ENCODE measurements at regions not wholly inside any gene's neighbourhood (a gene's known extent, or its start where the extent isn't known, plus 50 kb on each side); places are given as distances from the start of the nearest gene placed in this dataset.

DNA sequence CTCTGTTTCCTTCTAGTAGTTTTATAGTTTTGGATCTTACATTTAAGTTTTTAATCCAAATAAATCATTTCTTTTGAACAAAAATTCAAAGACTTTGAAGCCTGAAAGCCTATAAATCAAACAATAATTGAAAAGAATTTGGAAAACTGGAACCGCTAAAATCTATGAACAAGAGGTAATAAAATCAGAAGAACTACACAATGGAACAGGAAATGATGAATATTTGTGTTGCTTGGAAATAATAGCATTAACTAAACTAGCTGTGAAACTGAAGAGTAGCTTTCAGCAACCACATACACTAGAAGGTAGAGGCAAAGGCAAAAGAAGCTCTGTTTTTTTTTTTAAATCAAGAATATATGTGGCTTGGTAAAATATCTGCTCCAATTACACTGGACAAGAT is 147.9 kb upstream of the ABI3BP start:
- TF ChIP-seq, protein P1, sequence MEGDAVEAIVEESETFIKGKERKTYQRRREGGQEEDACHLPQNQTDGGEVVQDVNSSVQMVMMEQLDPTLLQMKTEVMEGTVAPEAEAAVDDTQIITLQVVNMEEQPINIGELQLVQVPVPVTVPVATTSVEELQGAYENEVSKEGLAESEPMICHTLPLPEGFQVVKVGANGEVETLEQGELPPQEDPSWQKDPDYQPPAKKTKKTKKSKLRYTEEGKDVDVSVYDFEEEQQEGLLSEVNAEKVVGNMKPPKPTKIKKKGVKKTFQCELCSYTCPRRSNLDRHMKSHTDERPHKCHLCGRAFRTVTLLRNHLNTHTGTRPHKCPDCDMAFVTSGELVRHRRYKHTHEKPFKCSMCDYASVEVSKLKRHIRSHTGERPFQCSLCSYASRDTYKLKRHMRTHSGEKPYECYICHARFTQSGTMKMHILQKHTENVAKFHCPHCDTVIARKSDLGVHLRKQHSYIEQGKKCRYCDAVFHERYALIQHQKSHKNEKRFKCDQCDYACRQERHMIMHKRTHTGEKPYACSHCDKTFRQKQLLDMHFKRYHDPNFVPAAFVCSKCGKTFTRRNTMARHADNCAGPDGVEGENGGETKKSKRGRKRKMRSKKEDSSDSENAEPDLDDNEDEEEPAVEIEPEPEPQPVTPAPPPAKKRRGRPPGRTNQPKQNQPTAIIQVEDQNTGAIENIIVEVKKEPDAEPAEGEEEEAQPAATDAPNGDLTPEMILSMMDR (IDR thresholded peaks at IDR 0.05; ENCODE audit: low read depth, low read length) = no peak
- TF ChIP-seq EZH2phosphoT487 (IDR thresholded peaks at IDR 0.05; ENCODE audit: low read depth) = no peak

Data from OCI-LY3 (cell line).